K562 (cell line): ENCODE measurements at regions not wholly inside any gene's neighbourhood (a gene's known extent, or its start where the extent isn't known, plus 50 kb on each side); places are given as distances from the start of the nearest gene placed in this dataset.

Experiments
- ATAC-seq: fragments of 200-7000 bp; cut with Tn5 transposase; 3 replicates; pipeline ENCODE4 v1.9.1; 2020; ENCODE audit warnings: moderate library complexity
- BruUV-seq: library from RNA; stranded (reverse); fragments of 400-500 nt; replicated peaks from 2 replicates; lab custom pipeline; 2021; lab: Mats Ljungman, UMichigan
- CTCF ChIA-PET: fragments of 300-600 bp; formaldehyde crosslinking; extraction: SDS; loops from one replicate; lab custom pipeline; 2021; ENCODE audit warnings: low intra/inter-chr PET ratio; lab: Yijun Ruan, JAX
- POLR2A ChIA-PET: fragments of 300-600, 350-650 bp; sonication (Branson Sonifier 250); formaldehyde crosslinking; extraction: SDS; loops from one replicate; lab custom pipeline; 2021; ENCODE audit warnings: antibody characterized with exemption, inconsistent platforms; lab: Yijun Ruan, JAX
- DNase-seq, 4 experiments: peaks; one replicate each; pipeline versions ENCODE4 v3.0.0 to v3.0.0-alpha.2; 2011 to 2018; ENCODE audit warnings: low spot score in 3 of 4, mixed read lengths in 3 of 4; ENCODE audit errors: extremely low read depth in 1 of 4
- FAIRE-seq: peaks from 2 replicates; lab custom pipeline; 2011; peaks lifted over from hg19 to GRCh38; lab: Jason Lieb, UNC
- H2AFZ ChIP-seq: 2 replicates; pipeline ENCODE4 v1.6.0; 2011; ENCODE audit warnings: low read depth, low read length, control low read depth, inconsistent platforms
- H3K27ac ChIP-seq: fragments of 200-600 bp; 3 replicates; pipeline ENCODE4 v1.8.0; 2011; ENCODE audit warnings: low read depth, mild to moderate bottlenecking, control low read depth, inconsistent platforms, low read length, moderate library complexity, mixed read lengths; ENCODE audit errors: extremely low read depth
- H3K27me3 ChIP-seq, 2 experiments: fragments of 300-600 bp in 1 of 2; 2 replicates in 1 of 2; 3 replicates in 1 of 2; pipeline versions ENCODE4 v1.6.0 to v1.8.0; 2011; ENCODE audit warnings: inconsistent platforms in 2 of 2, low read length in 2 of 2, mild to moderate bottlenecking in 1 of 2, mixed read lengths in 1 of 2, moderate library complexity in 1 of 2; ENCODE audit not compliant: control insufficient read depth in 2 of 2, insufficient read depth in 2 of 2
- H3K36me3 ChIP-seq: fragments of 300-600 bp; 3 replicates; pipeline ENCODE4 v1.8.0; 2011; ENCODE audit warnings: mild to moderate bottlenecking, low read length, inconsistent platforms; ENCODE audit not compliant: control insufficient read depth, insufficient read depth
- H3K4me1 ChIP-seq, 2 experiments: fragments of 200-600 bp in 1 of 2; replicated peaks in 1 of 2; 2 replicates in 1 of 2; 3 replicates in 1 of 2; pipeline versions ENCODE4 v1.5.1 to v1.8.0; 2011; ENCODE audit warnings: inconsistent platforms in 2 of 2, low read length in 2 of 2, mild to moderate bottlenecking in 1 of 2, mixed read lengths in 1 of 2, moderate library complexity in 1 of 2; ENCODE audit not compliant: control insufficient read depth in 2 of 2, insufficient read depth in 2 of 2
- H3K4me2 ChIP-seq: 2 replicates; pipeline ENCODE4 v1.6.1; 2011; ENCODE audit warnings: low read length, control low read depth, inconsistent platforms, mixed read lengths; ENCODE audit not compliant: insufficient read depth
- H3K4me3 ChIP-seq: fragments of 200-600 bp; sonication (generic), shearing (Covaris generic); 2 replicates; pipeline ENCODE4 v1.5.1; 2016; ENCODE audit warnings: control low read depth, inconsistent platforms
- H3K79me2 ChIP-seq: fragments of 200-600 bp; 3 replicates; pipeline ENCODE4 v1.8.0; 2011; ENCODE audit warnings: low read length, inconsistent platforms; ENCODE audit not compliant: control insufficient read depth, insufficient read depth
- H3K9ac ChIP-seq, 2 experiments: 2 replicates each; pipeline versions ENCODE4 v1.6.0 to v1.6.1; 2011; ENCODE audit warnings: low read depth in 2 of 2, low read length in 2 of 2, control low read depth in 1 of 2, inconsistent platforms in 1 of 2, mild to moderate bottlenecking in 1 of 2, mixed read lengths in 1 of 2; ENCODE audit not compliant: insufficient read depth in 1 of 2
- H3K9me1 ChIP-seq: one replicate; pipeline ENCODE4 v1.6.0; 2011; ENCODE audit warnings: inconsistent platforms, mild to moderate bottlenecking, low read length, moderate library complexity; ENCODE audit not compliant: control insufficient read depth, insufficient read depth
- H3K9me3 ChIP-seq: replicated peaks from 2 replicates; pipeline ENCODE4 v1.5.1; 2011; ENCODE audit warnings: low read depth, low read length, inconsistent platforms; ENCODE audit not compliant: control insufficient read depth, insufficient read depth
- H4K20me1 ChIP-seq: replicated peaks from 2 replicates; pipeline ENCODE4 v1.6.1; 2011; ENCODE audit warnings: low read length, inconsistent platforms, mixed read lengths; ENCODE audit not compliant: control insufficient read depth, insufficient read depth
- EHMT2 ChIP-seq: fragments of 450-650 bp; IDR thresholded peaks from 2 replicates; pipeline ENCODE4 v1.6.1; 2018; ENCODE audit warnings: antibody characterized with exemption
- KAT2B ChIP-seq: IDR thresholded peaks from one replicate; pipeline ENCODE4 v1.6.1; 2012; ENCODE audit warnings: low read depth, mild to moderate bottlenecking, control low read depth, inconsistent platforms, low read length, moderate library complexity
- KDM2B ChIP-seq: fragments of 250-450 bp; sonication (Bioruptor Pico); IDR thresholded peaks from 2 replicates; pipeline ENCODE4 v1.8.0; 2021; ENCODE audit warnings: mild to moderate bottlenecking, moderate library complexity
- NFIC ChIP-seq: fragments of 450-650 bp; IDR thresholded peaks from 2 replicates; pipeline ENCODE4 v1.6.1; 2017; ENCODE audit warnings: mild to moderate bottlenecking, inconsistent platforms
- PCBP2 ChIP-seq: fragments of 200-400 bp; formaldehyde crosslinking; IDR thresholded peaks from 2 replicates; pipeline ENCODE4 v1.6.1; 2018; ENCODE audit warnings: low read length, low read depth, mild to moderate bottlenecking, moderate library complexity; ENCODE audit not compliant: poor library complexity, severe bottlenecking
- PRPF4 ChIP-seq: fragments of 200-400 bp; formaldehyde crosslinking; IDR thresholded peaks from one replicate; pipeline ENCODE4 v1.6.1; 2017; ENCODE audit warnings: low read length, low read depth, mild to moderate bottlenecking; ENCODE audit not compliant: insufficient read depth, poor library complexity, severe bottlenecking
- PURB ChIP-seq: sonication (generic); formaldehyde crosslinking; IDR thresholded peaks from 2 replicates; pipeline ENCODE4 v1.9.0; 2021; ENCODE audit warnings: low read depth, mild to moderate bottlenecking, missing genetic modification reagents
- SAFB2 ChIP-seq: fragments of 200-400 bp; formaldehyde crosslinking; IDR thresholded peaks from 2 replicates; pipeline ENCODE4 v1.6.1; 2018; ENCODE audit warnings: borderline replicate concordance, low read length, low read depth, moderate library complexity; ENCODE audit not compliant: severe bottlenecking
- STAT5B ChIP-seq: fragments of 250-450 bp; sonication (Bioruptor Pico); IDR thresholded peaks from 2 replicates; pipeline ENCODE4 v1.8.0; 2021; ENCODE audit warnings: mild to moderate bottlenecking, inconsistent platforms
- XRCC4 ChIP-seq: IDR thresholded peaks from one replicate; pipeline ENCODE4 v1.6.1; 2011; ENCODE audit not compliant: insufficient read depth, insufficient read length; ENCODE audit errors: extremely low read depth
- ZBTB17 ChIP-seq: fragments of 450-650 bp; formaldehyde crosslinking; IDR thresholded peaks from 2 replicates; pipeline ENCODE4 v1.4.0; 2020; ENCODE audit warnings: mild to moderate bottlenecking
- ZNF146 ChIP-seq: IDR thresholded peaks from one replicate; pipeline ENCODE4 v1.6.1; 2018; ENCODE audit warnings: missing compliant biosample characterization; ENCODE audit not compliant: unreplicated experiment
- ZNF184 ChIP-seq: sonication (generic); formaldehyde crosslinking; IDR thresholded peaks from 2 replicates; pipeline ENCODE4 v1.5.0; 2020; ENCODE audit warnings: missing genetic modification reagents
- ZNF511 ChIP-seq: sonication (generic); formaldehyde crosslinking; IDR thresholded peaks from 2 replicates; pipeline ENCODE4 v1.8.0; 2022; ENCODE audit warnings: mild to moderate bottlenecking, missing genetic modification reagents
- ZNF77 ChIP-seq: fragments of 250-450 bp; sonication (Bioruptor Pico); IDR thresholded peaks from 2 replicates; pipeline ENCODE4 v1.5.0; 2020
- ZSCAN32 ChIP-seq: fragments of 450-650 bp; formaldehyde crosslinking; IDR thresholded peaks from 2 replicates; pipeline ENCODE4 v1.4.0; 2020; ENCODE audit warnings: mild to moderate bottlenecking, moderate library complexity
- WGBS: fragments of 100-300 bp; shearing (Covaris generic); methylation state at CpG from one replicate; pipeline ENCODE4 v1.1.6; 2016; ENCODE audit warnings: low coverage, mixed read lengths; ENCODE audit not compliant: insufficient coverage; ENCODE audit errors: missing lambda C conversion rate; 5-methylcytosine and 5-hydroxymethylcytosine counted together
- in situ Hi-C: fragments of 300-500 bp; cut with MboI; formaldehyde crosslinking; loops from 4 replicates; pipeline ENCODE4 v1.15.0; 2018; ENCODE audit warnings: inconsistent platforms, mixed read lengths
- intact Hi-C: fragments of 100-400 bp; cut with micrococcal nuclease; formaldehyde crosslinking; loops from 2 replicates; pipeline ENCODE4 v1.14.2; 2022
- TF ChIP-seq, protein P1 (sequence below): fragments of 450-650 bp; IDR thresholded peaks from 2 replicates; pipeline ENCODE4 v1.6.1; 2017; ENCODE audit warnings: antibody characterized with exemption
- TF ChIP-seq, protein P2 (sequence below): IDR thresholded peaks from 3 replicates; pipeline ENCODE4 v1.6.1; 2011; ENCODE audit warnings: borderline replicate concordance, mild to moderate bottlenecking, moderate library complexity; ENCODE audit not compliant: insufficient read length; ENCODE audit errors: extremely low read depth

- ChIA-PET CTCF (no interaction called here), POLR2A (no interaction called here)
- no peak overlapping the region for H3K4me3 ChIP-seq
- H4K20me1 ChIP-seq = no peaks in the 10 kb centered on the region
- H3K36me3 ChIP-seq = no peaks in the 10 kb centered on the region
- no peak for ATAC-seq
- in situ Hi-C loops = no loop called here
- no peak for DNase-seq
- no peaks in the 10 kb centered on the region for H3K27me3 ChIP-seq
- under 1% methylated on average over 11 of the region's 11 CpGs for WGBS
- H3K9ac ChIP-seq = no peak overlapping the region
- no peaks in the 10 kb centered on the region for H3K9me3 ChIP-seq
- no peak overlapping the region for H2AFZ ChIP-seq
- no peaks in the 10 kb centered on the region for H3K9me1 ChIP-seq
- intact Hi-C loops = no loop called here
- H3K4me1 ChIP-seq = no peaks in the 10 kb centered on the region
- H3K79me2 ChIP-seq = no peaks in the 10 kb centered on the region
- no peak overlapping the region for H3K27ac ChIP-seq
- no peak for FAIRE-seq
- no TSS peak for BruUV-seq
- H3K4me2 ChIP-seq = no peak overlapping the region
- no peak for TF ChIP-seq ZNF77 (CRISPR knock-in tag)
- TF ChIP-seq PRPF4 = no peak
- TF ChIP-seq KDM2B (CRISPR knock-in tag) = no peak
- no peak for TF ChIP-seq XRCC4
- TF ChIP-seq KAT2B = no peak
- TF ChIP-seq, protein P1, sequence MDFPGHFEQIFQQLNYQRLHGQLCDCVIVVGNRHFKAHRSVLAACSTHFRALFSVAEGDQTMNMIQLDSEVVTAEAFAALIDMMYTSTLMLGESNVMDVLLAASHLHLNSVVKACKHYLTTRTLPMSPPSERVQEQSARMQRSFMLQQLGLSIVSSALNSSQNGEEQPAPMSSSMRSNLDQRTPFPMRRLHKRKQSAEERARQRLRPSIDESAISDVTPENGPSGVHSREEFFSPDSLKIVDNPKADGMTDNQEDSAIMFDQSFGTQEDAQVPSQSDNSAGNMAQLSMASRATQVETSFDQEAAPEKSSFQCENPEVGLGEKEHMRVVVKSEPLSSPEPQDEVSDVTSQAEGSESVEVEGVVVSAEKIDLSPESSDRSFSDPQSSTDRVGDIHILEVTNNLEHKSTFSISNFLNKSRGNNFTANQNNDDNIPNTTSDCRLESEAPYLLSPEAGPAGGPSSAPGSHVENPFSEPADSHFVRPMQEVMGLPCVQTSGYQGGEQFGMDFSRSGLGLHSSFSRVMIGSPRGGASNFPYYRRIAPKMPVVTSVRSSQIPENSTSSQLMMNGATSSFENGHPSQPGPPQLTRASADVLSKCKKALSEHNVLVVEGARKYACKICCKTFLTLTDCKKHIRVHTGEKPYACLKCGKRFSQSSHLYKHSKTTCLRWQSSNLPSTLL = no peak
- no peak for TF ChIP-seq ZNF184 (CRISPR knock-in tag)
- TF ChIP-seq, protein P2, sequence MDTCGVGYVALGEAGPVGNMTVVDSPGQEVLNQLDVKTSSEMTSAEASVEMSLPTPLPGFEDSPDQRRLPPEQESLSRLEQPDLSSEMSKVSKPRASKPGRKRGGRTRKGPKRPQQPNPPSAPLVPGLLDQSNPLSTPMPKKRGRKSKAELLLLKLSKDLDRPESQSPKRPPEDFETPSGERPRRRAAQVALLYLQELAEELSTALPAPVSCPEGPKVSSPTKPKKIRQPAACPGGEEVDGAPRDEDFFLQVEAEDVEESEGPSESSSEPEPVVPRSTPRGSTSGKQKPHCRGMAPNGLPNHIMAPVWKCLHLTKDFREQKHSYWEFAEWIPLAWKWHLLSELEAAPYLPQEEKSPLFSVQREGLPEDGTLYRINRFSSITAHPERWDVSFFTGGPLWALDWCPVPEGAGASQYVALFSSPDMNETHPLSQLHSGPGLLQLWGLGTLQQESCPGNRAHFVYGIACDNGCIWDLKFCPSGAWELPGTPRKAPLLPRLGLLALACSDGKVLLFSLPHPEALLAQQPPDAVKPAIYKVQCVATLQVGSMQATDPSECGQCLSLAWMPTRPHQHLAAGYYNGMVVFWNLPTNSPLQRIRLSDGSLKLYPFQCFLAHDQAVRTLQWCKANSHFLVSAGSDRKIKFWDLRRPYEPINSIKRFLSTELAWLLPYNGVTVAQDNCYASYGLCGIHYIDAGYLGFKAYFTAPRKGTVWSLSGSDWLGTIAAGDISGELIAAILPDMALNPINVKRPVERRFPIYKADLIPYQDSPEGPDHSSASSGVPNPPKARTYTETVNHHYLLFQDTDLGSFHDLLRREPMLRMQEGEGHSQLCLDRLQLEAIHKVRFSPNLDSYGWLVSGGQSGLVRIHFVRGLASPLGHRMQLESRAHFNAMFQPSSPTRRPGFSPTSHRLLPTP = no peak
- no peak for TF ChIP-seq ZSCAN32 (CRISPR knock-in tag)
- TF ChIP-seq PCBP2 = no peak
- no peak for TF ChIP-seq PURB
- no peak for TF ChIP-seq STAT5B
- TF ChIP-seq ZNF511 (CRISPR knock-in tag) = no peak
- TF ChIP-seq ZNF146 = no peak
- no peak for TF ChIP-seq ZBTB17 (CRISPR knock-in tag)
- TF ChIP-seq EHMT2 = no peak
- TF ChIP-seq SAFB2 = no peak
- no peak for TF ChIP-seq NFIC
Measured at GRCh38 chr10:36448760-36449691, 676.4 kb upstream of the ANKRD30A start.
